ENCODE measurements at regions not wholly inside any gene's neighbourhood (a gene's known extent, or its start where the extent isn't known, plus 50 kb on each side); places are given as distances from the start of the nearest gene placed in this dataset.

GRCh38 chr11:104582431-104582830 lies 315.8 kb downstream of the CASP12 start:
- no peak for FAIRE-seq

GRCh38 chr11:104581246-104581980 lies 316.8 kb downstream of the CASP12 start:
- FAIRE-seq, result no peak

- no peak for FAIRE-seq
Observed at GRCh38 chr11:104573441-104573990, 324.7 kb downstream of the CASP12 start.

GRCh38 chr11:104572279-104572678 lies 326.0 kb downstream of the CASP12 start:
- no peak for FAIRE-seq

- FAIRE-seq, result no peak
Observed at GRCh38 chr11:104570078-104570701, 328.1 kb downstream of the CASP12 start.

GRCh38 chr11:104565583-104565961 lies 332.7 kb downstream of the CASP12 start:
- FAIRE-seq, result no peak

- no peak for FAIRE-seq
Observed at GRCh38 chr11:104564921-104565582, 333.2 kb downstream of the CASP12 start.

GRCh38 chr11:104556606-104557301 lies 341.5 kb downstream of the CASP12 start:
- no peak for FAIRE-seq

- FAIRE-seq, result no peak
Observed at GRCh38 chr11:104549019-104549418, 349.2 kb downstream of the CASP12 start.

- peak; percentile 93 for FAIRE-seq
Observed at GRCh38 chr11:104547996-104548661, 350.1 kb downstream of the CASP12 start.

- FAIRE-seq, result no peak
Observed at GRCh38 chr11:104546501-104546900, 351.8 kb downstream of the CASP12 start.

- no peak for FAIRE-seq
Observed at GRCh38 chr11:104541701-104542100, 356.6 kb downstream of the CASP12 start.

- FAIRE-seq, result no peak
Observed at GRCh38 chr11:104538313-104538712, 359.9 kb downstream of the CASP12 start.

GRCh38 chr11:104534278-104534677 lies 364.0 kb downstream of the CASP12 start:
- FAIRE-seq, result no peak

GRCh38 chr11:104531894-104532293 lies 366.4 kb downstream of the CASP12 start:
- FAIRE-seq, result no peak

GRCh38 chr11:104531075-104531474 lies 367.1 kb upstream of the PDGFD start:
- FAIRE-seq, result no peak

GRCh38 chr11:104529906-104530305 lies 366.0 kb upstream of the PDGFD start:
- no peak for FAIRE-seq

GRCh38 chr11:104529213-104529612 lies 365.3 kb upstream of the PDGFD start:
- FAIRE-seq, result no peak

GRCh38 chr11:104526006-104526405 lies 362.1 kb upstream of the PDGFD start:
- no peak for FAIRE-seq

- FAIRE-seq, result no peak
Observed at GRCh38 chr11:104525416-104525815, 361.5 kb upstream of the PDGFD start.

GRCh38 chr11:104524254-104524653 lies 360.3 kb upstream of the PDGFD start:
- no peak for FAIRE-seq

- no peak for FAIRE-seq
Observed at GRCh38 chr11:104523611-104524010, 359.7 kb upstream of the PDGFD start.

- FAIRE-seq, result peak; percentile 38
Observed at GRCh38 chr11:104522650-104523049, 358.7 kb upstream of the PDGFD start.
